Mesenchymal stem cell (in vitro differentiated cells and primary cell): ENCODE measurements at regions not wholly inside any gene's neighbourhood (a gene's known extent, or its start where the extent isn't known, plus 50 kb on each side); places are given as distances from the start of the nearest gene placed in this dataset.

Experiments
- DNase-seq: peaks from one replicate; pipeline ENCODE4 v3.0.0-alpha.2; 2013
- H2AFZ ChIP-seq: one replicate; pipeline ENCODE4 v1.6.1; 2013; ENCODE audit warnings: low read depth, mild to moderate bottlenecking, control low read depth, inconsistent platforms, low read length, moderate library complexity
- H2AK5ac ChIP-seq: 2 replicates; pipeline ENCODE4 v1.6.1; 2013; ENCODE audit warnings: low read length, moderate library complexity, mild to moderate bottlenecking, inconsistent platforms; ENCODE audit not compliant: severe bottlenecking
- H2BK120ac ChIP-seq: one replicate; pipeline ENCODE4 v1.6.1; 2013; ENCODE audit warnings: low read depth, mild to moderate bottlenecking, inconsistent platforms, low read length, moderate library complexity
- H2BK12ac ChIP-seq, 2 experiments: one replicate each; pipeline ENCODE4 v1.6.1; 2013; ENCODE audit warnings: inconsistent platforms in 2 of 2, low read length in 2 of 2, mild to moderate bottlenecking in 2 of 2, moderate library complexity in 2 of 2, control low read depth in 1 of 2
- H2BK15ac ChIP-seq: one replicate; pipeline ENCODE4 v1.6.1; 2013; ENCODE audit warnings: mild to moderate bottlenecking, low read depth, inconsistent platforms; ENCODE audit not compliant: poor library complexity, severe bottlenecking
- H2BK5ac ChIP-seq: 2 replicates; pipeline ENCODE4 v1.6.1; 2013; ENCODE audit warnings: low read depth, mild to moderate bottlenecking, low read length, control low read depth, inconsistent platforms; ENCODE audit not compliant: poor library complexity, severe bottlenecking
- H3K14ac ChIP-seq, 2 experiments: one replicate each; pipeline ENCODE4 v1.6.1; 2013; ENCODE audit warnings: inconsistent platforms in 2 of 2, low read length in 2 of 2, control low read depth in 1 of 2, mild to moderate bottlenecking in 1 of 2, moderate library complexity in 1 of 2
- H3K18ac ChIP-seq, 2 experiments: one replicate each; pipeline ENCODE4 v1.6.1; 2013; ENCODE audit warnings: inconsistent platforms in 2 of 2, low read length in 2 of 2, control low read depth in 1 of 2, low read depth in 1 of 2, mild to moderate bottlenecking in 1 of 2
- H3K23ac ChIP-seq, 2 experiments: one replicate each; pipeline ENCODE4 v1.6.1; 2013; ENCODE audit warnings: inconsistent platforms in 2 of 2, low read length in 2 of 2, mild to moderate bottlenecking in 2 of 2, moderate library complexity in 2 of 2, control low read depth in 1 of 2
- H3K27ac ChIP-seq: 2 replicates; pipeline ENCODE4 v1.5.1; 2013; ENCODE audit warnings: mild to moderate bottlenecking, moderate library complexity, low read length, control low read depth, inconsistent platforms; ENCODE audit not compliant: poor library complexity, severe bottlenecking
- H3K27me3 ChIP-seq, 2 experiments: 2 replicates each; pipeline versions ENCODE4 v1.6.1 to v1.7.0; 2013; ENCODE audit warnings: low read length in 2 of 2, mild to moderate bottlenecking in 2 of 2, moderate library complexity in 2 of 2, control low read depth in 1 of 2, inconsistent platforms in 1 of 2; ENCODE audit not compliant: control insufficient read depth in 1 of 2, insufficient read depth in 1 of 2
- H3K36me3 ChIP-seq, 2 experiments: 2 replicates each; pipeline versions ENCODE4 v1.6.1 to v1.7.0; 2013; ENCODE audit warnings: low read length in 2 of 2, control low read depth in 1 of 2, inconsistent platforms in 1 of 2, low read depth in 1 of 2, mild to moderate bottlenecking in 1 of 2; ENCODE audit not compliant: insufficient read depth in 2 of 2, control insufficient read depth in 1 of 2
- H3K4ac ChIP-seq, 2 experiments: one replicate each; pipeline ENCODE4 v1.6.1; 2013; ENCODE audit warnings: inconsistent platforms in 2 of 2, low read length in 2 of 2, mild to moderate bottlenecking in 2 of 2, moderate library complexity in 2 of 2, control low read depth in 1 of 2, low read depth in 1 of 2
- H3K4me1 ChIP-seq: 2 replicates; pipeline ENCODE4 v1.6.1; 2013; ENCODE audit warnings: low read depth, low read length, control low read depth; ENCODE audit not compliant: control insufficient read depth, insufficient read depth
- H3K4me2 ChIP-seq: 2 replicates; pipeline ENCODE4 v1.6.1; 2013; ENCODE audit warnings: low read length, mild to moderate bottlenecking, inconsistent platforms; ENCODE audit not compliant: poor library complexity, severe bottlenecking
- H3K4me3 ChIP-seq, 2 experiments: 2 replicates each; pipeline versions ENCODE4 v1.5.1 to v1.7.0; 2013; ENCODE audit warnings: low read length in 2 of 2, mild to moderate bottlenecking in 2 of 2, control low read depth in 1 of 2, low read depth in 1 of 2; ENCODE audit not compliant: insufficient read depth in 1 of 2
- H3K79me1 ChIP-seq: replicated peaks from 2 replicates; pipeline ENCODE4 v1.6.1; 2013; ENCODE audit warnings: mild to moderate bottlenecking, control low read depth, low read length, inconsistent platforms; ENCODE audit not compliant: poor library complexity, severe bottlenecking
- H3K9ac ChIP-seq: 2 replicates; pipeline ENCODE4 v1.7.0; 2013; ENCODE audit warnings: mild to moderate bottlenecking, low read length, moderate library complexity
- H3K9me3 ChIP-seq: 2 replicates; pipeline ENCODE4 v1.7.0; 2013; ENCODE audit warnings: mild to moderate bottlenecking, low read length; ENCODE audit not compliant: control insufficient read depth
- H4K8ac ChIP-seq: one replicate; pipeline ENCODE4 v1.6.1; 2013; ENCODE audit warnings: inconsistent platforms, mild to moderate bottlenecking, low read length, moderate library complexity
- H4K91ac ChIP-seq: one replicate; pipeline ENCODE4 v1.6.1; 2013; ENCODE audit warnings: mild to moderate bottlenecking, low read length, inconsistent platforms
- WGBS: methylation state at CpG from one replicate; pipeline ENCODE4 v1.1.7; 2013; ENCODE audit warnings: mixed read lengths; 5-methylcytosine and 5-hydroxymethylcytosine counted together

DNA sequence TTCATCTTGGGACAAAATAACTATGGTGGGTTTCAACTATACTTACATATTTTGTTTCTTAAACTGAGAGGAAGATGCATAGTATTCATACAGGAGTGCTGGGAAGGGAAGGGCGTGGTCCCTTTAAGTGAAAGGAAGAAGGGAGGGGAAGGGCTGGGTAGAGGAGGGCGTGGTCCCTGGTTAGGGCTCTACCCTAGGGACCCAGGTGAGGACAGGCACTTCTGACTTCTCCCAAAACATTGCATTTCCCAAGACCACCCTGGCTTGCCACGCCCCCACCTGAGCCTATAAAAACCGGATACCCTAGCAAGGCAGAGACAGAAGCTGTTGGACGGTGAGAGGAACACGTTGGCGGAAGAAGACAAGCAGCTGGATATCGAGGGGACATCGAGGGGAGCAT, 157.6 kb upstream of the PLXNA4 start:
- no peak overlapping the region for H3K4ac ChIP-seq
- H3K4me2 ChIP-seq, result no peak overlapping the region
- H3K14ac ChIP-seq, result no peak overlapping the region
- no peak overlapping the region for H3K9ac ChIP-seq
- 71% methylated on average over 9 of the region's 9 CpGs for WGBS
- H2AK5ac ChIP-seq, result no peak overlapping the region
- no peak overlapping the region for H2AFZ ChIP-seq
- no peaks in the 10 kb centered on the region for H3K9me3 ChIP-seq
- H3K36me3 ChIP-seq, result no peaks in the 10 kb centered on the region
- H3K23ac ChIP-seq, result no peak overlapping the region
- no peak overlapping the region for H3K18ac ChIP-seq
- no peak overlapping the region for H4K8ac ChIP-seq
- H2BK12ac ChIP-seq, result no peak overlapping the region
- H3K27me3 ChIP-seq, result peaks cover 3 to 5% of the 10 kb centered on the region in 2 experiments
- H4K91ac ChIP-seq, result no peak overlapping the region
- no peak overlapping the region for H2BK15ac ChIP-seq
- H3K27ac ChIP-seq, result no peak overlapping the region
- H3K4me1 ChIP-seq, result no peaks in the 10 kb centered on the region
- no peaks in the 10 kb centered on the region for H3K79me1 ChIP-seq
- no peak overlapping the region for H3K4me3 ChIP-seq
- DNase-seq, result no peak
- H2BK5ac ChIP-seq, result no peak overlapping the region
- H2BK120ac ChIP-seq, result no peak overlapping the region

GRCh38 chr7:132732321-132732865, 156.1 kb upstream of the PLXNA4 start:
- Histone ChIP-seq H3K4me3 (no peak overlapping the region), H3K4me2 (no peak overlapping the region)
- 80% methylated on average over 3 of the region's 8 CpGs for WGBS

GRCh38 chr7:132730105-132730504, 153.8 kb upstream of the PLXNA4 start:
- Histone ChIP-seq H3K4me1 (no peaks in the 10 kb centered on the region), H2AK5ac (no peak overlapping the region), H2BK15ac (no peak overlapping the region)

More at GRCh38 chr7:132732321-132732865, 156.1 kb upstream of the PLXNA4 start:
- H3K4me1 ChIP-seq, result no peaks in the 10 kb centered on the region
- no peak overlapping the region for H3K4ac ChIP-seq
- no peak overlapping the region for H4K8ac ChIP-seq
- no peak overlapping the region for H3K18ac ChIP-seq
- H3K27me3 ChIP-seq, result peaks cover 4 to 16% of the 10 kb centered on the region in 2 experiments
- H2BK12ac ChIP-seq, result no peak overlapping the region
- H2AFZ ChIP-seq, result no peak overlapping the region
- H2BK15ac ChIP-seq, result no peak overlapping the region
- no peak overlapping the region for H4K91ac ChIP-seq
- no peak for DNase-seq
- no peak overlapping the region for H3K27ac ChIP-seq
- H3K9ac ChIP-seq, result no peak overlapping the region
- H2AK5ac ChIP-seq, result no peak overlapping the region
- H3K14ac ChIP-seq, result no peak overlapping the region
- H3K79me1 ChIP-seq, result no peaks in the 10 kb centered on the region
- H3K36me3 ChIP-seq, result no peaks in the 10 kb centered on the region
- no peak overlapping the region for H3K23ac ChIP-seq
- H3K9me3 ChIP-seq, result no peaks in the 10 kb centered on the region
- no peak overlapping the region for H2BK120ac ChIP-seq
- H2BK5ac ChIP-seq, result no peak overlapping the region

GRCh38 chr7:132723506-132724081, 147.3 kb upstream of the PLXNA4 start:
- Histone ChIP-seq H2BK12ac (no peak overlapping the region), H3K23ac (no peak overlapping the region), H3K27me3 (peaks cover 0 to 24% of the 10 kb centered on the region in 2 experiments), H3K4me1 (no peaks in the 10 kb centered on the region), H2BK120ac (no peak overlapping the region), H3K14ac (no peak overlapping the region), H3K4me2 (no peak overlapping the region), H3K4ac (no peak overlapping the region), H3K18ac (no peak overlapping the region), H3K4me3 (no peak overlapping the region), H4K91ac (no peak overlapping the region), H3K79me1 (no peaks in the 10 kb centered on the region), H2AK5ac (no peak overlapping the region), H3K36me3 (no peaks in the 10 kb centered on the region), H2AFZ (no peak overlapping the region), H3K9ac (no peak overlapping the region), H3K27ac (no peak overlapping the region), H2BK15ac (no peak overlapping the region), H2BK5ac (no peak overlapping the region), H3K9me3 (peaks cover 15% of the 10 kb centered on the region), H4K8ac (no peak overlapping the region)
- 94% methylated on average over 2 of the region's 4 CpGs for WGBS
- DNase-seq, result no peak

More at GRCh38 chr7:132730105-132730504, 153.8 kb upstream of the PLXNA4 start:
- Histone ChIP-seq H3K4me3 (no peak overlapping the region), H2BK120ac (no peak overlapping the region), H3K27me3 (peaks cover 4 to 19% of the 10 kb centered on the region in 2 experiments), H4K8ac (no peak overlapping the region), H4K91ac (no peak overlapping the region), H3K36me3 (no peaks in the 10 kb centered on the region), H3K9me3 (no peaks in the 10 kb centered on the region), H2BK5ac (no peak overlapping the region), H3K79me1 (no peaks in the 10 kb centered on the region), H3K23ac (no peak overlapping the region), H3K18ac (no peak overlapping the region), H2BK12ac (no peak overlapping the region), H3K27ac (no peak overlapping the region), H3K14ac (no peak overlapping the region), H2AFZ (no peak overlapping the region), H3K4ac (no peak overlapping the region), H3K4me2 (no peak overlapping the region), H3K9ac (no peak overlapping the region)
- no peak for DNase-seq
- WGBS, result 90% methylated on average over 2 of the region's 4 CpGs
